IMR-90 (cell line): ENCODE measurements at regions not wholly inside any gene's neighbourhood (a gene's known extent, or its start where the extent isn't known, plus 50 kb on each side); places are given as distances from the start of the nearest gene placed in this dataset.

Source experiments
- ATAC-seq: fragments of 200-7000 bp; cut with Tn5 transposase; 2 replicates; pipeline ENCODE4 v1.9.1; 2020; ENCODE audit warnings: low read depth, mild to moderate bottlenecking, moderate library complexity
- BruUV-seq: library from RNA; stranded (reverse); fragments of 400-500 nt; replicated peaks from 2 replicates; lab custom pipeline; 2021; lab: Mats Ljungman, UMichigan
- CTCF ChIA-PET: fragments of 300-600 bp; formaldehyde crosslinking; extraction: SDS; loops from one replicate; lab custom pipeline; 2021; ENCODE audit warnings: antibody characterized with exemption; lab: Yijun Ruan, JAX
- POLR2A ChIA-PET: fragments of 300-600 bp; sonication (Branson Sonifier 250); formaldehyde crosslinking; loops from one replicate; lab custom pipeline; 2022; ENCODE audit warnings: antibody characterized with exemption; ENCODE audit not compliant: unreplicated experiment; lab: Charles Lee
- DNase-seq: peaks from one replicate; pipeline ENCODE4 v3.0.0; 2013
- H2AFZ ChIP-seq: replicated peaks from 2 replicates; pipeline ENCODE3; 2013; ENCODE audit warnings: low read length, mild to moderate bottlenecking; ENCODE audit not compliant: poor library complexity
- H2AK5ac ChIP-seq: 2 replicates; pipeline ENCODE4 v1.6.1; 2013; ENCODE audit warnings: low read depth, low read length, inconsistent platforms
- H2AK9ac ChIP-seq: replicated peaks from 2 replicates; pipeline ENCODE3; 2013; ENCODE audit warnings: mild to moderate bottlenecking, low read depth, low read length, moderate library complexity; ENCODE audit not compliant: poor library complexity
- H2BK120ac ChIP-seq: 2 replicates; pipeline ENCODE4 v1.6.1; 2013; ENCODE audit warnings: low read depth, low read length, inconsistent platforms
- H2BK15ac ChIP-seq: 3 replicates; pipeline ENCODE4 v1.6.1; 2013; ENCODE audit warnings: low read depth, low read length, inconsistent platforms
- H2BK20ac ChIP-seq: 2 replicates; pipeline ENCODE4 v1.6.1; 2013; ENCODE audit warnings: low read depth, mild to moderate bottlenecking, inconsistent platforms, low read length, moderate library complexity
- H2BK5ac ChIP-seq: 2 replicates; pipeline ENCODE4 v1.6.1; 2013; ENCODE audit warnings: mild to moderate bottlenecking, low read depth, low read length, inconsistent platforms; ENCODE audit not compliant: poor library complexity, severe bottlenecking
- H3K14ac ChIP-seq: replicated peaks from 2 replicates; pipeline ENCODE4 v1.6.1; 2013; ENCODE audit warnings: low read depth, low read length, inconsistent platforms
- H3K18ac ChIP-seq: 2 replicates; pipeline ENCODE4 v1.6.1; 2013; ENCODE audit warnings: low read depth, low read length, control low read depth
- H3K23ac ChIP-seq: 2 replicates; pipeline ENCODE4 v1.6.1; 2013; ENCODE audit warnings: low read depth, low read length, inconsistent platforms
- H3K27ac ChIP-seq: 2 replicates; pipeline ENCODE4 v1.5.1; 2013; ENCODE audit warnings: mild to moderate bottlenecking, control low read depth, low read length; ENCODE audit not compliant: insufficient read depth
- H3K27me3 ChIP-seq: 2 replicates; pipeline ENCODE4 v1.6.1; 2013; ENCODE audit warnings: low read length; ENCODE audit not compliant: control insufficient read depth, insufficient read depth
- H3K36me3 ChIP-seq: 2 replicates; pipeline ENCODE4 v1.6.1; 2013; ENCODE audit warnings: low read length, mixed read lengths; ENCODE audit not compliant: control insufficient read depth, insufficient read depth
- H3K4ac ChIP-seq: 2 replicates; pipeline ENCODE4 v1.6.1; 2013; ENCODE audit warnings: low read depth, low read length, inconsistent platforms
- H3K4me1 ChIP-seq: 2 replicates; pipeline ENCODE4 v1.6.1; 2013; ENCODE audit warnings: low read length, mixed read lengths; ENCODE audit not compliant: control insufficient read depth, insufficient read depth
- H3K4me2 ChIP-seq: 2 replicates; pipeline ENCODE4 v1.6.1; 2013; ENCODE audit warnings: low read depth, mild to moderate bottlenecking, control low read depth, low read length, moderate library complexity
- H3K4me3 ChIP-seq: 2 replicates; pipeline ENCODE4 v1.5.1; 2013; ENCODE audit warnings: low read depth, mild to moderate bottlenecking, control low read depth, low read length, moderate library complexity; ENCODE audit not compliant: insufficient read depth
- H3K56ac ChIP-seq: 2 replicates; pipeline ENCODE4 v1.6.1; 2013; ENCODE audit warnings: low read length, inconsistent platforms; ENCODE audit not compliant: insufficient read depth; ENCODE audit errors: extremely low read depth
- H3K79me1 ChIP-seq, 2 experiments: 2 replicates each; pipeline ENCODE4 v1.6.1; 2013; ENCODE audit warnings: low read length in 2 of 2, inconsistent platforms in 1 of 2, low read depth in 1 of 2
- H3K9ac ChIP-seq: 2 replicates; pipeline ENCODE4 v1.6.1; 2013; ENCODE audit warnings: low read depth, low read length, control low read depth
- H3K9me1 ChIP-seq: 2 replicates; pipeline ENCODE4 v1.6.1; 2013; ENCODE audit warnings: low read length, inconsistent platforms; ENCODE audit not compliant: insufficient read depth
- H3K9me3 ChIP-seq: 2 replicates; pipeline ENCODE4 v1.6.1; 2013; ENCODE audit warnings: low read length; ENCODE audit not compliant: control insufficient read depth, insufficient read depth
- H4K20me1 ChIP-seq: 2 replicates; pipeline ENCODE4 v1.6.1; 2013; ENCODE audit warnings: low read length, inconsistent platforms; ENCODE audit not compliant: insufficient read depth
- H4K5ac ChIP-seq: 2 replicates; pipeline ENCODE4 v1.6.1; 2013; ENCODE audit warnings: mild to moderate bottlenecking, low read depth, low read length, control low read depth
- H4K8ac ChIP-seq, 2 experiments: 2 replicates each; pipeline ENCODE4 v1.6.1; 2013; ENCODE audit warnings: low read depth in 2 of 2, low read length in 2 of 2, control low read depth in 1 of 2, inconsistent platforms in 1 of 2
- H4K91ac ChIP-seq: 2 replicates; pipeline ENCODE4 v1.6.1; 2013; ENCODE audit warnings: low read depth, low read length, inconsistent platforms; ENCODE audit not compliant: insufficient read depth
- BHLHE40 ChIP-seq: fragments of 150-350 bp; IDR thresholded peaks from 2 replicates; pipeline ENCODE4 v1.6.1; 2016; ENCODE audit warnings: mild to moderate bottlenecking, low read depth, low read length
- CEBPB ChIP-seq: IDR thresholded peaks from 2 replicates; pipeline ENCODE4 v1.6.1; 2012; ENCODE audit warnings: low read depth, low read length, improper control_type of control experiment
- MXI1 ChIP-seq: IDR thresholded peaks from 2 replicates; pipeline ENCODE4 v1.6.1; 2012; ENCODE audit warnings: low read depth, mild to moderate bottlenecking, low read length, moderate library complexity, borderline replicate concordance
- POLR2A ChIP-seq: IDR thresholded peaks from 2 replicates; pipeline ENCODE4 v1.6.1; 2012; ENCODE audit warnings: mild to moderate bottlenecking, low read depth, low read length
- RFX5 ChIP-seq: IDR thresholded peaks from 2 replicates; pipeline ENCODE4 v1.8.0; 2012; ENCODE audit warnings: low read depth, mild to moderate bottlenecking, low read length, moderate library complexity
- SMC3 ChIP-seq: fragments of 150-350 bp; IDR thresholded peaks from 2 replicates; pipeline ENCODE4 v1.6.1; 2016; ENCODE audit warnings: low read depth, mild to moderate bottlenecking, antibody characterized with exemption, low read length, moderate library complexity
- WGBS, 2 experiments: methylation state at CpG; one replicate each; pipeline versions ENCODE4 v1.1.5 to v1.1.7; 2013; ENCODE audit warnings: missing lambda C conversion rate in 2 of 2; ENCODE audit not compliant: insufficient read length in 1 of 2; ENCODE audit errors: extremely low coverage in 2 of 2; 5-methylcytosine and 5-hydroxymethylcytosine counted together
- dilution Hi-C: fragments of 300-500 bp; cut with HindIII; formaldehyde crosslinking; loops from one replicate; pipeline ENCODE4 v1.14.3; 2018; ENCODE audit warnings: low sequenced_read_pairs; ENCODE audit not compliant: unreplicated experiment
- in situ Hi-C: fragments of 300-500 bp; cut with MboI; formaldehyde crosslinking; loops from 3 replicates; pipeline ENCODE4 v1.14.3; 2019; ENCODE audit warnings: low sequenced_read_pairs, inconsistent platforms, mixed read lengths
- intact Hi-C: fragments of 100-400 bp; cut with micrococcal nuclease; formaldehyde crosslinking; loops from 2 replicates; pipeline ENCODE4 v1.10.0; 2022

- no CpG with 5 or more reads among the region's 11 CpGs for WGBS, 2 experiments
- ATAC-seq (no peak), DNase-seq (no peak)
- Histone ChIP-seq H3K27me3 (no peaks in the 10 kb centered on the region), H4K8ac (no peak overlapping the region), H4K20me1 (no peaks in the 10 kb centered on the region), H2BK15ac (no peak overlapping the region), H3K4me3 (no peak overlapping the region), H3K79me1 (no peaks in the 10 kb centered on the region), H2BK5ac (no peak overlapping the region), H2AK5ac (no peak overlapping the region), H3K23ac (no peak overlapping the region), H4K5ac (no peak overlapping the region), H3K9me1 (no peaks in the 10 kb centered on the region), H3K18ac (no peak overlapping the region), H2BK20ac (no peak overlapping the region), H3K4ac (no peak overlapping the region), H3K56ac (no peak overlapping the region), H4K91ac (no peak overlapping the region), H2AK9ac (no peak overlapping the region), H3K36me3 (no peaks in the 10 kb centered on the region), H2AFZ (no peak overlapping the region), H2BK120ac (no peak overlapping the region), H3K9ac (no peak overlapping the region), H3K4me2 (no peak overlapping the region), H3K4me1 (no peaks in the 10 kb centered on the region), H3K9me3 (peaks cover 43% of the 10 kb centered on the region), H3K27ac (no peak overlapping the region), H3K14ac (no peak overlapping the region)
- in situ Hi-C loops: no loop called here
- ChIA-PET CTCF (no interaction called here), POLR2A (no interaction called here)
- dilution Hi-C loops: no loop called here
- TF ChIP-seq MXI1 (no peak), CEBPB (no peak), SMC3 (no peak), BHLHE40 (no peak), RFX5 (no peak), POLR2A (no peak)
- BruUV-seq: no TSS peak
- intact Hi-C loops: no loop called here
Measured at GRCh38 chr13:112236539-112237197, 139.5 kb upstream of the SPACA7 start.
